Activated CD8-positive, alpha-beta T cell treated with anti-CD3 and anti-CD28 coated beads for 36 hours (primary cell): ENCODE measurements at regions not wholly inside any gene's neighbourhood (a gene's known extent, or its start where the extent isn't known, plus 50 kb on each side); places are given as distances from the start of the nearest gene placed in this dataset.
A peak's percentile ranks its signal among the peaks of the same experiment; 100 is the strongest.

ENCODE experiments used
- ATAC-seq: fragments of 200-7000 bp; cut with Tn5 transposase; one replicate; pipeline ENCODE4 v1.10.0; 2021; ENCODE audit warnings: mild to moderate bottlenecking, moderate library complexity
- CTCF ChIA-PET: fragments of 350-600 bp; sonication (Branson Sonifier 250); formaldehyde crosslinking; loops from one replicate; lab custom pipeline; 2021; ENCODE audit warnings: antibody characterized with exemption; lab: Charles Lee
- POLR2A ChIA-PET: fragments of 350-600 bp; sonication (Branson Sonifier 250); formaldehyde crosslinking; loops from one replicate; lab custom pipeline; 2021; ENCODE audit warnings: antibody characterized with exemption; lab: Charles Lee
- DNase-seq: peaks from one replicate; pipeline ENCODE4 v3.0.0-alpha.2; 2020
- H3K27ac Mint-ChIP-seq: one replicate; pipeline ENCODE4 v1.8.0; 2021; ENCODE audit warnings: mild to moderate bottlenecking, mixed read lengths
- H3K27me3 Mint-ChIP-seq: one replicate; pipeline ENCODE4 v1.8.0; 2021; ENCODE audit warnings: mixed read lengths
- H3K36me3 Mint-ChIP-seq: one replicate; pipeline ENCODE4 v1.8.0; 2021; ENCODE audit warnings: low read depth, mixed read lengths
- H3K4me1 Mint-ChIP-seq: one replicate; pipeline ENCODE4 v1.8.0; 2021; ENCODE audit warnings: low read depth, mixed read lengths
- H3K4me3 Mint-ChIP-seq: one replicate; pipeline ENCODE4 v1.8.0; 2021; ENCODE audit warnings: mild to moderate bottlenecking, moderate library complexity, mixed read lengths
- H3K9me3 Mint-ChIP-seq: one replicate; pipeline ENCODE4 v1.8.0; 2021; ENCODE audit warnings: mixed read lengths
- intact Hi-C: fragments of 100-400 bp; cut with micrococcal nuclease; formaldehyde crosslinking; loops from one replicate; pipeline ENCODE4 v1.10.0; 2022
- TF ChIP-seq, protein P1 (sequence below): fragments of 200-600 bp; IDR thresholded peaks from one replicate; pipeline ENCODE4 v1.8.0; 2022; ENCODE audit warnings: antibody characterized with exemption, mild to moderate bottlenecking

DNA sequence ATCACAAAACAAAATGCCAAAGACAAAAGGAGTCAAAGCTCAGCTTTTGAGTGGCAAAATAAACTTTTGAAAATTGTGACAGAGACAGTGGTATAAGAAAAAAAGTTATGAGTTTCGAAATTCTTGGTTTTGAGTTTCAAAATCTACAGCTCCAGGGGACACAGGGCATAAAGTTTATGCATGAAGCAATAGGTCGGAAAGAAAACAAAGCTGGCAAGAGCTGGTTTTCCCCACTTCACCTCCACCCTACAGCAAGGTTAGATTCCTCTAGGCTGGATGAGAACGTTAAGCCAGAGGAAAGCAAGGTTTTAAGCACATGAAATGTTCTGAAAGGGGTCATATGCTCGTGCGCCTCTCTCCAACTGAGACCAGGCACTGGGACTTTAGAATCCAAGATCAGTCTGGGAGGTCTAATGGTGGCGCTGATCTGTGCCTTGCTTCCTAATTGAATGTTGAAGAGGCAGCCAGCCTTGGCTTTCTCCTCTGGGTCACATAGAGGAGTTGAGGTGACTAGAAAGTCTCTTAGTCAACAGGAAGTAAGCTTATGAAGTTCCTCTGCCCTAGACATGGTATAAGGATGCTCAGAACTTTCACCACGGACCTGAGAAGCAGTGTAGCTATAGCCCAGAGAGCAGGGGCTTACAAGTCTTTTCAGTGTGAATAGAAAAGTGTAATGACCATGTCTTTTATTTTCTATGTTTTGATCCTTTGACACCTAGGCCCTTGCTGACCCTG is 167.7 kb upstream of the DMAC1 start:
- ATAC-seq = peak; percentile 76
- intact Hi-C loops = no loop called here
- TF ChIP-seq, protein P1, sequence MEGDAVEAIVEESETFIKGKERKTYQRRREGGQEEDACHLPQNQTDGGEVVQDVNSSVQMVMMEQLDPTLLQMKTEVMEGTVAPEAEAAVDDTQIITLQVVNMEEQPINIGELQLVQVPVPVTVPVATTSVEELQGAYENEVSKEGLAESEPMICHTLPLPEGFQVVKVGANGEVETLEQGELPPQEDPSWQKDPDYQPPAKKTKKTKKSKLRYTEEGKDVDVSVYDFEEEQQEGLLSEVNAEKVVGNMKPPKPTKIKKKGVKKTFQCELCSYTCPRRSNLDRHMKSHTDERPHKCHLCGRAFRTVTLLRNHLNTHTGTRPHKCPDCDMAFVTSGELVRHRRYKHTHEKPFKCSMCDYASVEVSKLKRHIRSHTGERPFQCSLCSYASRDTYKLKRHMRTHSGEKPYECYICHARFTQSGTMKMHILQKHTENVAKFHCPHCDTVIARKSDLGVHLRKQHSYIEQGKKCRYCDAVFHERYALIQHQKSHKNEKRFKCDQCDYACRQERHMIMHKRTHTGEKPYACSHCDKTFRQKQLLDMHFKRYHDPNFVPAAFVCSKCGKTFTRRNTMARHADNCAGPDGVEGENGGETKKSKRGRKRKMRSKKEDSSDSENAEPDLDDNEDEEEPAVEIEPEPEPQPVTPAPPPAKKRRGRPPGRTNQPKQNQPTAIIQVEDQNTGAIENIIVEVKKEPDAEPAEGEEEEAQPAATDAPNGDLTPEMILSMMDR = no peak
- CTCF ChIA-PET = no interaction called here
- POLR2A ChIA-PET = no interaction called here
- Mint-ChIP-seq H3K9me3 (no peaks in the 10 kb centered on the region), H3K4me3 (no peak overlapping the region), H3K4me1 (peaks cover 18% of the 10 kb centered on the region), H3K36me3 (no peaks in the 10 kb centered on the region), H3K27me3 (no peaks in the 10 kb centered on the region), H3K27ac (no peak overlapping the region)
- DNase-seq = no peak

DNA sequence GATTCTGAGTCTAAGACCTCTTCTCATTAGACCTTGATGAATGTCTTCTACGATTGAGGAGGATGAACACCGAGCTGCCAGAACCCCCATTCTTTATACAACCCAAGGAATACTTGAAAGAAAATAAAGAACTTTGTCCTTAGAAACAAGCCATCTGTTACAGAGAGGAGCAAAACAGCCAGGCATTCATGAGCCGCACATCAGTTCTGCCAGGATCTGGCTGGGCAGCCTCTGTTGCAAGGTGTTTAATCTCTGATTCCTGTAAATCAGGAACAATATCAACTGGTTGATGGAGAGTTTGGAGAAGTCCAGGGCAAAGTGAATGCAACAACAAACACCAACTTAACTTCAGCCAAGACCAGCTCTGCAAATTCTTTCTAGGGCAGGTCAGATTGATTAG is 165.5 kb upstream of the DMAC1 start:
- H3K4me3 Mint-ChIP-seq = no peak overlapping the region
- no peaks in the 10 kb centered on the region for H3K36me3 Mint-ChIP-seq
- H3K4me1 Mint-ChIP-seq = peaks cover 15% of the 10 kb centered on the region
- TF ChIP-seq, protein P1 = no peak
- DNase-seq (no peak), ATAC-seq (no peak)
- POLR2A ChIA-PET = no interaction called here
- H3K27ac Mint-ChIP-seq = no peak overlapping the region
- CTCF ChIA-PET = no interaction called here
- H3K27me3 Mint-ChIP-seq = no peaks in the 10 kb centered on the region
- intact Hi-C loops = no loop called here
- H3K9me3 Mint-ChIP-seq = no peaks in the 10 kb centered on the region

DNA sequence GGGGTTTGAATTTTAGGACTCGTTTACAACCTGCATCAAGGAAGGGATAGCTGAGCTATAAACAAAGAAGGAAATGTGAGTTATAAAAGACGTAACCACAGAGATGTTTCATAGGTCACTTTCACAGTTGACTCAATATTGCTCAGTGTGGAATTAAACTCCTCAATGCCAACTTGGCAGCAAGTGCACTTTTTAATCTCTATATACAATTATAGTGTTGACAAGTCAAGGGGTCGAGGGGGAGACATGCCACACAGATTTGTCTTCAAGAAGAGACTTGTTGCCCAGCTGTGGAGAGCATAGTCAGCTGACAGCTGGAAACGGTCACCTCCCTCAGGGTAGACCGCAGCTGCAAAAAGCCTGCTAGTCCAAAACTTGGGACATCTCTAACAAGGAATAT is 163.4 kb upstream of the DMAC1 start:
- Mint-ChIP-seq H3K9me3 (no peaks in the 10 kb centered on the region), H3K36me3 (no peaks in the 10 kb centered on the region), H3K4me3 (no peak overlapping the region), H3K27ac (no peak overlapping the region), H3K4me1 (peaks cover 23% of the 10 kb centered on the region), H3K27me3 (no peaks in the 10 kb centered on the region)
- DNase-seq (no peak), ATAC-seq (no peak)
- ChIA-PET POLR2A (no interaction called here), CTCF (no interaction called here)
- intact Hi-C loops = no loop called here
- TF ChIP-seq, protein P1 = no peak

DNA sequence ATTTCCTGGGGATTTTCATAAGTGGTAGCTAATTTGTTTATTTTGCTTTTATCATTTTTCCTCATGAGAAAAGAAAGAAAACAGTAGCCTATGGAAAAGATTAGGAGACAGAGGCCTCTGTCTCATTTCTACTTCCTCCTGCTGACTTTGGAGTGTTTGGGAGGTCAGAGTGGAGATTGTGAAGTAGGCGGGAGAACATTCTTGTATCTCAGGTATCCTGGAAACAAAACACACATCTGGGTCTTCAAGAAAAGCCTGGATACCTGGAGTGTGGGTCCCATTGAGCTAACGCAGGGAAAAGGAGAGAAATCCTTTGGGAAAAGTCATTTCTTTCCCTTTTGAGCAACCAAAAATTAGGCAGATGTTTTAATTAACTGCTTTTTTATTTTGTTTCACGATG is 161.5 kb upstream of the DMAC1 start:
- ChIA-PET CTCF (interaction anchor here (1.6 kb wide), 1 partner anchor 9 kb away, joined by 5 read pairs; no protein-coding TSS in a partner anchor), POLR2A (no interaction called here)
- DNase-seq (no peak), ATAC-seq (no peak)
- intact Hi-C loops = no loop called here
- Mint-ChIP-seq H3K36me3 (no peaks in the 10 kb centered on the region), H3K27ac (no peak overlapping the region), H3K4me3 (no peak overlapping the region), H3K27me3 (no peaks in the 10 kb centered on the region), H3K9me3 (no peaks in the 10 kb centered on the region), H3K4me1 (peaks cover 8% of the 10 kb centered on the region)
- TF ChIP-seq, protein P1 = no peak

DNA sequence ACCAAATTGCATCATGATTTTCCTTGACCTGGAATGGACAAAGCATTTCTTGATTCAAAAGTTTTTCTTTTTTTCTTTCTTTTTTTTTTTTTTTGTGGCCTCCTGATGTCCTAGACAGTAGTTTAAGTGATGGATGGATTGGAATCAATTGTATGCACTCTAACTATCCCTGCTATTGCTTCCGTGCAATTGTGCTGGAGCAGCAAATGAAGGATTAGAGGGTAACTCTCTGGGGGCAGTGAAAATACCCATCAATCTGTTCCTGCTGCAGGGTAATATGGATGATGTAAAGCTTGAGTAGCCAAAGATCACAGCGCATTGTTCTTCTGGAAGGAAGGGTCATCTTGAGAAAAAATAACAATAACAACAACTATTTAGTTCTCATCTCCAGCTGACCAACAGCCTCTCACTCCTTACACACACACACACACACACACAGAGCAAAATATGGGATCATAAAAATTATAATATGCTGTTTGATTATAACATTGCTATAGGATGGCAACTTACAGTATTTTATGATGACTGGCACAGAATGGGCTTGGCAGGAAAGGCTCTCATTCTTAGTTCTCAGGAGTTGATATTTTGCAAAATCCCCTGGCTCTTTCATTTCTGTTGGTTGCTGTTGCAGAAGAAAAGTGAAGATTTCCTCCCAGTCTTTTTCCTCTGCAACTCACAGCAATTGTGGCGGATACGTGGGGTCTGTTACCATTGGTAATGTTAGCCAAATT is 160.9 kb upstream of the DMAC1 start:
- POLR2A ChIA-PET = no interaction called here
- Mint-ChIP-seq H3K9me3 (no peaks in the 10 kb centered on the region), H3K4me1 (peaks cover 8% of the 10 kb centered on the region), H3K36me3 (no peaks in the 10 kb centered on the region), H3K4me3 (no peak overlapping the region), H3K27me3 (no peaks in the 10 kb centered on the region), H3K27ac (no peak overlapping the region)
- DNase-seq = no peak
- no peak for ATAC-seq
- TF ChIP-seq, protein P1 = no peak
- CTCF ChIA-PET = no interaction called here
- intact Hi-C loops = no loop called here
